GM18520 (cell line): ENCODE measurements at regions not wholly inside any gene's neighbourhood (a gene's known extent, or its start where the extent isn't known, plus 50 kb on each side); places are given as distances from the start of the nearest gene placed in this dataset.
"Not testable (repeated sequence)": the region's sequence is repeated elsewhere in the genome, so short reads cannot be mapped to it uniquely, and the experiment has no call there.

ENCODE experiments used
- ATAC-seq: cut with Tn5 transposase; IDR thresholded peaks from one replicate; pipeline ENCODE4 v1.9.1; 2021; ENCODE audit not compliant: unreplicated experiment

GRCh38 chr18:1627494-1627893, 722.8 kb downstream of the ADCYAP1 start:
- no peak for ATAC-seq

GRCh38 chr18:1648712-1649111, 744.0 kb downstream of the ADCYAP1 start:
- no peak for ATAC-seq

GRCh38 chr18:1652018-1652417, 747.3 kb downstream of the ADCYAP1 start:
- no peak for ATAC-seq

GRCh38 chr18:1653873-1654272, 749.2 kb downstream of the ADCYAP1 start:
- ATAC-seq, result no peak

- ATAC-seq, result no peak
Observed at GRCh38 chr18:1657876-1658275, 753.2 kb downstream of the ADCYAP1 start.

- no peak for ATAC-seq
Observed at GRCh38 chr18:1658908-1659566, 754.4 kb downstream of the ADCYAP1 start.

GRCh38 chr18:1663879-1664705, 759.4 kb downstream of the ADCYAP1 start:
- ATAC-seq, result no peak

- no peak for ATAC-seq
Observed at GRCh38 chr18:1665079-1665478, 760.4 kb downstream of the ADCYAP1 start.

- no peak for ATAC-seq
Observed at GRCh38 chr18:1668279-1668678, 763.6 kb downstream of the ADCYAP1 start.

- not testable (repeated sequence) for ATAC-seq
Observed at GRCh38 chr18:1671710-1672109, 767.0 kb downstream of the ADCYAP1 start.

- no peak for ATAC-seq
Observed at GRCh38 chr18:1676387-1676786, 771.7 kb downstream of the ADCYAP1 start.

GRCh38 chr18:1680108-1680507, 775.4 kb downstream of the ADCYAP1 start:
- no peak for ATAC-seq

- ATAC-seq, result no peak
Observed at GRCh38 chr18:1691863-1692262, 787.2 kb downstream of the ADCYAP1 start.

- no peak for ATAC-seq
Observed at GRCh38 chr18:1708006-1708405, 803.3 kb downstream of the ADCYAP1 start.

GRCh38 chr18:1710114-1710513, 805.4 kb downstream of the ADCYAP1 start:
- ATAC-seq, result no peak

- ATAC-seq, result no peak
Observed at GRCh38 chr18:1732143-1732542, 827.5 kb downstream of the ADCYAP1 start.

GRCh38 chr18:1746131-1746530, 825.2 kb downstream of the METTL4 start:
- no peak for ATAC-seq

GRCh38 chr18:1751249-1751648, 820.1 kb downstream of the METTL4 start:
- ATAC-seq, result no peak

- no peak for ATAC-seq
Observed at GRCh38 chr18:1760901-1761300, 810.4 kb downstream of the METTL4 start.

GRCh38 chr18:1774261-1774660, 797.0 kb downstream of the METTL4 start:
- no peak for ATAC-seq

- no peak for ATAC-seq
Observed at GRCh38 chr18:1777843-1778242, 793.5 kb downstream of the METTL4 start.

GRCh38 chr18:1778496-1779178, 792.7 kb downstream of the METTL4 start:
- ATAC-seq, result no peak
